ENCODE measurements at regions not wholly inside any gene's neighbourhood (a gene's known extent, or its start where the extent isn't known, plus 50 kb on each side); places are given as distances from the start of the nearest gene placed in this dataset.

GRCh38 chr6:160921095-160921494, 70.5 kb upstream of the MAP3K4 start:
- no peak for DNase-seq (ENCODE audit: low read depth)
- H3K4me3 ChIP-seq (ENCODE audit: low read depth, low read length): no peak overlapping the region
- TF ChIP-seq, protein P1, sequence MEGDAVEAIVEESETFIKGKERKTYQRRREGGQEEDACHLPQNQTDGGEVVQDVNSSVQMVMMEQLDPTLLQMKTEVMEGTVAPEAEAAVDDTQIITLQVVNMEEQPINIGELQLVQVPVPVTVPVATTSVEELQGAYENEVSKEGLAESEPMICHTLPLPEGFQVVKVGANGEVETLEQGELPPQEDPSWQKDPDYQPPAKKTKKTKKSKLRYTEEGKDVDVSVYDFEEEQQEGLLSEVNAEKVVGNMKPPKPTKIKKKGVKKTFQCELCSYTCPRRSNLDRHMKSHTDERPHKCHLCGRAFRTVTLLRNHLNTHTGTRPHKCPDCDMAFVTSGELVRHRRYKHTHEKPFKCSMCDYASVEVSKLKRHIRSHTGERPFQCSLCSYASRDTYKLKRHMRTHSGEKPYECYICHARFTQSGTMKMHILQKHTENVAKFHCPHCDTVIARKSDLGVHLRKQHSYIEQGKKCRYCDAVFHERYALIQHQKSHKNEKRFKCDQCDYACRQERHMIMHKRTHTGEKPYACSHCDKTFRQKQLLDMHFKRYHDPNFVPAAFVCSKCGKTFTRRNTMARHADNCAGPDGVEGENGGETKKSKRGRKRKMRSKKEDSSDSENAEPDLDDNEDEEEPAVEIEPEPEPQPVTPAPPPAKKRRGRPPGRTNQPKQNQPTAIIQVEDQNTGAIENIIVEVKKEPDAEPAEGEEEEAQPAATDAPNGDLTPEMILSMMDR (IDR thresholded peaks at IDR 0.05; ENCODE audit: low read depth, low read length): no peak

DNA sequence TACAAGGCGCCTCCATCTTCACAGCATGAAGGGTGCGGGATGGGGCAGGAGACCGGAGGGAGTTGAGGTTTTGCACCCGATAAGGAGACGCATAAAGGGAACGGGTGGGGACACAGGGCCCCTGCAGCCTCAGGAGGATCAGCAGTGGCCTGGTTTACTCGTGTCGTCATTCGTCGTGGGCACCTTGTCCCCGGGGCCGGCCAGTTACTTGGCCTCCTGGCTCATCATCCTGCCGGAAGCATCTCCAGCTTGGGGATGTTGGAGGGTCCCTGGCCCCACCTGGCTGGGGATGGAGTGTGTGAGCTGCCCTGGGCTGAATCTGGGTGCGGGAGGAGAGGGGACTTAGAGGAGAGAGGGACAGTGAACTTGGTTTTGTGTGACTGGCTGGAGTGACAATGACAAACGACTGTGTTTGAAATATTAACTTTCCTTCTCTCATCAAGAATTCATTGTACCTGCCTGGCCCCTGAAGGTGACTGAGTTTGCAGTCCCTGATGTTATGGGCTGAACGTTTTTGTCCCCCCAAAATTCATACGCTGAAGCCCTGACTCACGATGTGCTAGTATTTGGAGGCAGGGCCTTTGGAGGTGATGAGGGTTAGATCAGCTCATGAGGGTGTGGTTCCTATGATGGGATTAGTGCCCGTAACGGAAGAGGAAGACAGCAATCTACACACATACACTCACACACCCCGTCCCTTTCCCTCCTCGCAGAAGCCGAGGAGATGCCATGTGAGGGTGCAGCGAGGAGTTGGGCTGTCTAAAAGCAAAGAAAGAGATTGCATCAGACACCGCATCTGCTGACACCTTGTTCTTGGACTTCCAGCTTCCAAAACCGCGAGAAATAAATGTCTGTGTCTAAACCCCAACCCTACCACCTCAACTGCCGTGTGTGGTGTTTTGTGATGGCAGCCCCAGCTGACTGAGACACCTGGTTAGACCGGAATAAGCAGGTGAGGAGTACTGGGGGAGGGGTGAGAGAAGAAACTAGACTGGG, 65.0 kb upstream of the MAP3K4 start:
- TF ChIP-seq, protein P1 (IDR thresholded peaks at IDR 0.05; ENCODE audit: low read depth, low read length): no peak
- no peak for TF ChIP-seq POLR2A (IDR thresholded peaks at IDR 0.05; ENCODE audit: extremely low read depth, insufficient read length)
- TF ChIP-seq, protein P2, sequence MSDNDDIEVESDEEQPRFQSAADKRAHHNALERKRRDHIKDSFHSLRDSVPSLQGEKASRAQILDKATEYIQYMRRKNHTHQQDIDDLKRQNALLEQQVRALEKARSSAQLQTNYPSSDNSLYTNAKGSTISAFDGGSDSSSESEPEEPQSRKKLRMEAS (IDR thresholded peaks at IDR 0.05; ENCODE audit: low read depth, low read length): no peak
- TF ChIP-seq MYC (IDR thresholded peaks at IDR 0.05; ENCODE audit: low read depth, low read length): no peak
- no peak overlapping the region for H3K4me3 ChIP-seq (ENCODE audit: low read depth, low read length)
- no peak for DNase-seq (ENCODE audit: low read depth)

- DNase-seq (ENCODE audit: low read depth): no peak
- H3K4me3 ChIP-seq (ENCODE audit: low read depth, low read length): no peak overlapping the region
- TF ChIP-seq MYC (IDR thresholded peaks at IDR 0.05; ENCODE audit: low read depth, low read length) (no peak), POLR2A (IDR thresholded peaks at IDR 0.05; ENCODE audit: extremely low read depth, insufficient read length) (no peak)
- TF ChIP-seq, protein P2 (IDR thresholded peaks at IDR 0.05; ENCODE audit: low read depth, low read length): no peak
- TF ChIP-seq, protein P1 (IDR thresholded peaks at IDR 0.05; ENCODE audit: low read depth, low read length): no peak
Observed at GRCh38 chr6:160927416-160927815, 64.2 kb upstream of the MAP3K4 start.

- TF ChIP-seq, protein P2 (IDR thresholded peaks at IDR 0.05; ENCODE audit: low read depth, low read length): no peak
- TF ChIP-seq POLR2A (IDR thresholded peaks at IDR 0.05; ENCODE audit: extremely low read depth, insufficient read length): no peak
- TF ChIP-seq MYC (IDR thresholded peaks at IDR 0.05; ENCODE audit: low read depth, low read length): no peak
- TF ChIP-seq, protein P1 (IDR thresholded peaks at IDR 0.05; ENCODE audit: low read depth, low read length): no peak
- no peak overlapping the region for H3K4me3 ChIP-seq (ENCODE audit: low read depth, low read length)
- no peak for DNase-seq (ENCODE audit: low read depth)
Observed at GRCh38 chr6:160929361-160929760, 62.2 kb upstream of the MAP3K4 start.

DNA sequence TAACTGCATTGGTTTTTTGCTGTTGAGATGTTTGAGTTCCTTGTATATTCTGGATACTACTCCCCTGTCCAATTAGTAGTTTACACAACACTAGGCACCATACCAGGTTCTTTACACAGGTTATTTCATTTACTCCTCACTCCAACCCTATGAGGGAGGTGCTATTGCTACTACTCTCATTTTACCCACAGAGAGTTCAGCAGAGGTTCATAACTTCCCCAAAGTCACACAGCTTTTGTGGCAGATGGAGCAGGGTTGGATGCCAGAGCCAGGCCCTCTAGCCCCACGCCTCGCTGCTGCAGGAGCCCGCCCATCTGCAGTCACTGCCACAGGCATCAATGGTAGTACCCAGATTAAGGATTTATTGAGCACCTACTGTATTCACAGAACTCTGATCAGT, 61.7 kb upstream of the MAP3K4 start:
- DNase-seq (ENCODE audit: low read depth): no peak
- no peak overlapping the region for H3K4me3 ChIP-seq (ENCODE audit: low read depth, low read length)
- TF ChIP-seq MYC (IDR thresholded peaks at IDR 0.05; ENCODE audit: low read depth, low read length) (no peak), POLR2A (IDR thresholded peaks at IDR 0.05; ENCODE audit: extremely low read depth, insufficient read length) (no peak)
- TF ChIP-seq, protein P1 (IDR thresholded peaks at IDR 0.05; ENCODE audit: low read depth, low read length): no peak
- TF ChIP-seq, protein P2 (IDR thresholded peaks at IDR 0.05; ENCODE audit: low read depth, low read length): no peak
